Epithelial cell of proximal tubule (primary cell): ENCODE measurements at regions not wholly inside any gene's neighbourhood (a gene's known extent, or its start where the extent isn't known, plus 50 kb on each side); places are given as distances from the start of the nearest gene placed in this dataset.
"Not testable (repeated sequence)": the region's sequence is repeated elsewhere in the genome, so short reads cannot be mapped to it uniquely, and the experiment has no call there.

Experiments used
- DNase-seq: peaks from one replicate; pipeline ENCODE4 v3.0.0-alpha.2; 2011; ENCODE audit warnings: low read depth
- H3K4me3 ChIP-seq: 2 replicates; pipeline ENCODE4 v1.5.1; 2011; ENCODE audit warnings: low read depth, mild to moderate bottlenecking, low read length
- CTCF ChIP-seq: conservative IDR thresholded peaks from 2 replicates; pipeline ENCODE4 v1.5.1; 2012; ENCODE audit warnings: low read depth, mild to moderate bottlenecking, low read length

GRCh38 chr13:73307481-73307880 is 248.7 kb downstream of the KLF5 start:
- DNase-seq = no peak
- H3K4me3 ChIP-seq = no peak overlapping the region
- TF ChIP-seq CTCF = no peak

DNA sequence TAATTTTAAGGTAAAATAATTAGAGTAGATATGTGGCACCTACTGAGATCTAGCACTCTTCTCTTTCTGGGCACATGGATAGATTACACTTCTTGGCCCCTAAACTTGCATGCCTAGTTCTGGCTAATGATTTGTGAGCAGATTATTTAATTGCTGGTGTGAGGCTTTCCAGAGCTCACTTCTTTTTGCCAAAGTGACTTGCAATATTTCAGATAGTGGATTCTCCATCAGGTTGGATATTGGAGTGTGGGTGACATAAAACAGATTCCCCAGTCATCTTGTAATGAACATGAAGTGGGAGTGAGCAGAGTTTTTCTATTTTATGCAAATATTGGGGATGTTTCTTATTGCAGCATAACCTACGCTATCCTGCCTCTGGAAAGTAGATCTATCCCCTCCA is 247.9 kb downstream of the KLF5 start:
- no peak for TF ChIP-seq CTCF
- H3K4me3 ChIP-seq = no peak overlapping the region
- no peak for DNase-seq

DNA sequence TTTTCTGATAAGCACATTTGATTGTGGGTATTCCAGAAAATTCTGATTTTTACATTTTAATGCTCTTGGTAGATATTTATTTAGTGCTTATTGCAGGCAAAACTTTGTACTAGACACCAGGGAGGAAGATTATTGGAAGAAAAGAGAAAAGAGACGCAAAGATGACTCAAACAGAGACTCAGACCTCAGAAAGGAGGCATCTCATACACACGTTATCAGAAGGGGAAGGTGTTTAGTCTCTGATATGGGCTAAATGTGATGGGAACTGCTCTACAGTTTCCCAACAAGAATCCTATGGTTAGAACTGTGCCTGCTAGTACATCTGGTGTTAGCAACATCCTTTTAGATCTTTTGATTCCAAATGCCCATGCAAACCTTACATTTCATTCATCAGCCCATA is 245.6 kb downstream of the KLF5 start:
- TF ChIP-seq CTCF = no peak
- no peak for DNase-seq

DNA sequence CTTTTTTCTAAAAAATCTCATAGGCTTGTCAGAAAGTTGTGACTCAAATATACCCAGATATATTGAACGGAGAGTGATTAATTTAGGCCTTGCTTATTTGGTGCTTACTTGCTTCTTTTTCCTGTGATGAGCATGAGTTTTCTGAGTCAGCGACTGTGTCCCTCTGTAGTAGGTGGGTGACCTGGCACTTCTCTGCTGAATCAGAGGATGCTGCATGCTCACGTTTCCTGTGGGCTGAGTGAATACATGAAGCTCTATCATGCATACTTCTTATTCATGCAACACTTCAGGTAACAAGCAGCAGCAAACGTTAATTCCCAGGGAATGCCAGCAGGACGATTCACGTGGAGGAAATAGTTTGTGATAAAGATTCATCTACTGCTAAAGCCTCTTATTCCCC is 245.0 kb downstream of the KLF5 start:
- TF ChIP-seq CTCF = no peak
- no peak overlapping the region for H3K4me3 ChIP-seq
- peak; percentile 83 for DNase-seq

More for the DNA sequence above, 245.6 kb downstream of the KLF5 start:
- H3K4me3 ChIP-seq = no peak overlapping the region

GRCh38 chr13:73301622-73302021 is 242.8 kb downstream of the KLF5 start:
- DNase-seq, H3K4me3 ChIP-seq: not testable (repeated sequence)

GRCh38 chr13:73300718-73301425 is 242.1 kb downstream of the KLF5 start:
- TF ChIP-seq CTCF = no peak
- DNase-seq = peak; percentile 58

GRCh38 chr13:73299787-73300186 is 241.0 kb downstream of the KLF5 start:
- DNase-seq = no peak
- TF ChIP-seq CTCF = no peak

More at GRCh38 chr13:73300718-73301425, 242.1 kb downstream of the KLF5 start:
- H3K4me3 ChIP-seq = no peak overlapping the region

More at GRCh38 chr13:73299787-73300186, 241.0 kb downstream of the KLF5 start:
- H3K4me3 ChIP-seq = no peak overlapping the region
